ENCODE measurements at regions not wholly inside any gene's neighbourhood (a gene's known extent, or its start where the extent isn't known, plus 50 kb on each side); places are given as distances from the start of the nearest gene placed in this dataset.
A peak's percentile ranks its signal among the peaks of the same experiment; 100 is the strongest.
"Not testable (repeated sequence)": the region's sequence is repeated elsewhere in the genome, so short reads cannot be mapped to it uniquely, and the experiment has no call there.

DNA sequence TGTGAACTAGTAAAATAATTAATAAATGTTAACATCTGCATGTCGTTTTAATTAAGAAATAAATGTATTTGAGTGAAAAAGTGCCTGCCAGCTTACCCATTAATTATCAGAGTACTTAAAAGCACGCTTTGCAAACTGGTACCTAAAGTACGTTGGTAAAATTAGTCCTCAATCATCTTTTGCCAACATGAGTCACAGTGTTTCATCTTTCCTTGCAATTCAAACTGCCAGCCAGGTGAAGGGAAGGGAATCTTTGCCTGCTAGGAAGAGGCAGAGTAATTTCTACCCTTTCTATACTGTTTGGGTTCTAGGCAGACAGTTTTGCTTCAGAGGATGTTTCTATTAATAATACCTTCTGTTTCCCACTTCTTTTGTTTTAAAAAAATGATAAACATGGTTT is 57.2 kb upstream of the CNIH3 start:
- TF ChIP-seq, protein P1, sequence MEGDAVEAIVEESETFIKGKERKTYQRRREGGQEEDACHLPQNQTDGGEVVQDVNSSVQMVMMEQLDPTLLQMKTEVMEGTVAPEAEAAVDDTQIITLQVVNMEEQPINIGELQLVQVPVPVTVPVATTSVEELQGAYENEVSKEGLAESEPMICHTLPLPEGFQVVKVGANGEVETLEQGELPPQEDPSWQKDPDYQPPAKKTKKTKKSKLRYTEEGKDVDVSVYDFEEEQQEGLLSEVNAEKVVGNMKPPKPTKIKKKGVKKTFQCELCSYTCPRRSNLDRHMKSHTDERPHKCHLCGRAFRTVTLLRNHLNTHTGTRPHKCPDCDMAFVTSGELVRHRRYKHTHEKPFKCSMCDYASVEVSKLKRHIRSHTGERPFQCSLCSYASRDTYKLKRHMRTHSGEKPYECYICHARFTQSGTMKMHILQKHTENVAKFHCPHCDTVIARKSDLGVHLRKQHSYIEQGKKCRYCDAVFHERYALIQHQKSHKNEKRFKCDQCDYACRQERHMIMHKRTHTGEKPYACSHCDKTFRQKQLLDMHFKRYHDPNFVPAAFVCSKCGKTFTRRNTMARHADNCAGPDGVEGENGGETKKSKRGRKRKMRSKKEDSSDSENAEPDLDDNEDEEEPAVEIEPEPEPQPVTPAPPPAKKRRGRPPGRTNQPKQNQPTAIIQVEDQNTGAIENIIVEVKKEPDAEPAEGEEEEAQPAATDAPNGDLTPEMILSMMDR (IDR thresholded peaks at IDR 0.05; ENCODE audit: extremely low read depth, low read depth, low read length), result no peak
- H3K79me2 ChIP-seq (ENCODE audit: insufficient read depth, low read length), result no peaks in the 10 kb centered on the region
- H3K9me3 ChIP-seq (ENCODE audit: low read depth, low read length), result no peaks in the 10 kb centered on the region
- H3K27ac ChIP-seq (ENCODE audit: low read depth, low read length), result no peak overlapping the region
- H3K4me1 ChIP-seq (ENCODE audit: insufficient read depth, low read length), result peaks cover 6% of the 10 kb centered on the region
- no peak for DNase-seq (ENCODE audit: insufficient read length, low spot score, missing footprints)
- H3K4me2 ChIP-seq (ENCODE audit: insufficient read depth, low read length), result no peak overlapping the region
- H3K4me3 ChIP-seq (ENCODE audit: insufficient read depth, low read length), result no peak overlapping the region
- no peaks in the 10 kb centered on the region for H4K20me1 ChIP-seq (ENCODE audit: insufficient read depth, low read length)
- no peaks in the 10 kb centered on the region for H3K27me3 ChIP-seq (ENCODE audit: insufficient read depth, low read length)
- H2AFZ ChIP-seq (ENCODE audit: low read length), result no peak overlapping the region
- H3K36me3 ChIP-seq (ENCODE audit: insufficient read depth, low read length), result no peaks in the 10 kb centered on the region

DNA sequence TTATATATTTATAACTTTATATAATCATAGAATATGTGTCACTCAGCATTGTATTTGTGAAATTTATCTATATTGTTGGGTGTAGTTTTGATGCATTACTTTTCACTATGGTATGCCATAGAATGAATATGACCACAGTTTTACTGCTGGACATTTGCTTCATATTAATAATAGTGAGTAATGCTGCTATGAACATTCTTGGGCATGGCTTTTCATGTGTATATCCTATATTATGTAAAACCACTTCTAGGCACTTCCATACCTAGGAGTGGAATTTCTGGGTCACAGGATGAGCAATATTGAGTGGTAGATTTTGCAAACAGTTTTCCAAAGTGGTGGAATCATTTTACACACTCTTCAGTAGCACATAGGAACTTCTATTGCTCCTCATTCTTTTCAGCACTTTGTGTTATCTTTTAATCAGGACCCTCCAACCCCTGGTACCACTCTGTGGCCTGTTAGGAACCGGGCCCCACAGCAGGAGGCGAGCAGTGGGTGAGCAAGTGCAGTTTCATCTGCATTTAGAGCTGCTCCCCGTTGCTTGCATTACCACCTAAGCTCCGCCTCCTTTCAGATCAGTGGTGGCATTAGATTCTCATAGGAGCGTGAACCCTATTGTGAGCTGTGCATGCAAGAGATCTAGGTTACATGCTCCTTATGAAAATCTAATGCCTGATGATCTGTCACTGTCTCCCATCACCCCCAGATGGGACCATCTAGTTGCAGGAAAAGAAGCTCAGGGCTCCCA is 56.0 kb upstream of the CNIH3 start:
- no peak overlapping the region for H3K4me3 ChIP-seq (ENCODE audit: insufficient read depth, low read length)
- DNase-seq (ENCODE audit: insufficient read length, low spot score, missing footprints), result no peak
- H3K4me2 ChIP-seq (ENCODE audit: insufficient read depth, low read length), result no peak overlapping the region
- no peaks in the 10 kb centered on the region for H3K79me2 ChIP-seq (ENCODE audit: insufficient read depth, low read length)
- H2AFZ ChIP-seq (ENCODE audit: low read length), result no peak overlapping the region
- no peaks in the 10 kb centered on the region for H3K36me3 ChIP-seq (ENCODE audit: insufficient read depth, low read length)
- H3K27me3 ChIP-seq (ENCODE audit: insufficient read depth, low read length), result no peaks in the 10 kb centered on the region
- H3K9me3 ChIP-seq (ENCODE audit: low read depth, low read length), result no peaks in the 10 kb centered on the region
- TF ChIP-seq, protein P1 (IDR thresholded peaks at IDR 0.05; ENCODE audit: extremely low read depth, low read depth, low read length), result no peak
- H3K4me1 ChIP-seq (ENCODE audit: insufficient read depth, low read length), result peaks cover 14% of the 10 kb centered on the region
- H4K20me1 ChIP-seq (ENCODE audit: insufficient read depth, low read length), result no peaks in the 10 kb centered on the region
- no peak overlapping the region for H3K27ac ChIP-seq (ENCODE audit: low read depth, low read length)

DNA sequence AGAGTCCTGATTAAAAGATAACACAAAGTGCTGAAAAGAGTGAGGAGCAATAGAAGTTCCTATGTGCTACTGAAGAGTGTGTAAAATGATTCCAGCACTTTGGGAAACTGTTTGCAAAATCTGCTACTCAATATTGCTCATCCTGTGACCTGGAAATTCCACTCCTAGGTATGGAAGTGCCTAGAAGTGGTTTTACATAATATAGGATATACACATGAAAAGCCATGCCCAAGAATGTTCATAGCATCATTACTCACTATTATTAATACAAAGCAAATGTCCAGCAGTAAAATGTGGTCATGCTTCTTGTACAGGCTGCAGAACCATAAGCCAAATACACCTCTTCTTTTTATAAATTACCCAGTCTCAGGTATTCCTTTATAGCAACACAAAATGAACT is 53.2 kb upstream of the CNIH3 start:
- H2AFZ ChIP-seq (ENCODE audit: low read length); H3K27me3 ChIP-seq (ENCODE audit: insufficient read depth, low read length); H3K9me3 ChIP-seq (ENCODE audit: low read depth, low read length); H3K79me2 ChIP-seq (ENCODE audit: insufficient read depth, low read length); H3K4me3 ChIP-seq (ENCODE audit: insufficient read depth, low read length); H3K27ac ChIP-seq (ENCODE audit: low read depth, low read length); H3K4me2 ChIP-seq (ENCODE audit: insufficient read depth, low read length); H4K20me1 ChIP-seq (ENCODE audit: insufficient read depth, low read length); H3K36me3 ChIP-seq (ENCODE audit: insufficient read depth, low read length): not testable (repeated sequence)
- peak; percentile 18 for DNase-seq (ENCODE audit: insufficient read length, low spot score, missing footprints)
- H3K4me1 ChIP-seq (ENCODE audit: insufficient read depth, low read length), result peaks cover 23% of the 10 kb centered on the region

DNA sequence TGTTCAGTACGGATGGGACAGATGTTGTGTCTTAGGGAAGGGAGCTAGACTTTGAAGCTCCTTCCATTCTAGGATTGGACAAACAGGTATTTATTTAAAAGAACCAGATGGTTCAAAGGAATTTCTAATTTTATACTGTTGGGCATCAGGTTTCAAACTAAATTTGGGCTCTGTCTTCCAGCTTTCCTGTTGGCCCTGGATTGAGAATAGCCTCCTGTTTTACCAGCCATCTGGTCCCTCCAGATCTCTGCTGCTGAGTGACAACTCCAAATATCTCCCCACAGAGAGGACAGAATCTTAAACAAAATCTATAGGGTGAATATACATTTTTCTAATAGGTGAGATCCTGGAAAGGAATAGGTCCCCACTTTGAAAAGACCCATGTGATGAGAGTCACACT is 52.5 kb upstream of the CNIH3 start:
- no peak for DNase-seq (ENCODE audit: insufficient read length, low spot score, missing footprints)
- Histone ChIP-seq H3K4me2 (ENCODE audit: insufficient read depth, low read length) (no peak overlapping the region), H4K20me1 (ENCODE audit: insufficient read depth, low read length) (no peaks in the 10 kb centered on the region)

More for the DNA sequence above, 52.5 kb upstream of the CNIH3 start:
- TF ChIP-seq, protein P1 (IDR thresholded peaks at IDR 0.05; ENCODE audit: extremely low read depth, low read depth, low read length), result no peak
- no peaks in the 10 kb centered on the region for H3K36me3 ChIP-seq (ENCODE audit: insufficient read depth, low read length)
- no peak overlapping the region for H3K27ac ChIP-seq (ENCODE audit: low read depth, low read length)
- no peak overlapping the region for H2AFZ ChIP-seq (ENCODE audit: low read length)
- no peaks in the 10 kb centered on the region for H3K27me3 ChIP-seq (ENCODE audit: insufficient read depth, low read length)
- H3K4me3 ChIP-seq (ENCODE audit: insufficient read depth, low read length), result no peak overlapping the region
- no peaks in the 10 kb centered on the region for H3K79me2 ChIP-seq (ENCODE audit: insufficient read depth, low read length)
- no peaks in the 10 kb centered on the region for H3K9me3 ChIP-seq (ENCODE audit: low read depth, low read length)
- H3K4me1 ChIP-seq (ENCODE audit: insufficient read depth, low read length), result peaks cover 23% of the 10 kb centered on the region

All from osteoblast (primary cell).